T follicular helper cell (primary cell): ENCODE measurements at regions not wholly inside any gene's neighbourhood (a gene's known extent, or its start where the extent isn't known, plus 50 kb on each side); places are given as distances from the start of the nearest gene placed in this dataset.

ENCODE experiments used
- DNase-seq: peaks from one replicate; pipeline ENCODE4 v3.0.0-alpha.2; 2020; ENCODE audit warnings: low read depth

- no peak for DNase-seq
Measured at GRCh38 chr7:21029006-21029405, 242.3 kb upstream of the SP8 start.

- no peak for DNase-seq
Measured at GRCh38 chr7:21030237-21030871, 243.7 kb upstream of the SP8 start.

GRCh38 chr7:21041252-21041651 is 254.6 kb upstream of the SP8 start:
- no peak for DNase-seq

GRCh38 chr7:21041666-21042065 is 255.0 kb upstream of the SP8 start:
- DNase-seq, result no peak

GRCh38 chr7:21044384-21044783 is 257.7 kb upstream of the SP8 start:
- DNase-seq, result no peak

GRCh38 chr7:21044913-21045568 is 258.4 kb upstream of the SP8 start:
- no peak for DNase-seq

- DNase-seq, result no peak
Measured at GRCh38 chr7:21051865-21052264, 265.2 kb upstream of the SP8 start.

- no peak for DNase-seq
Measured at GRCh38 chr7:21054427-21055112, 267.9 kb upstream of the SP8 start.

- DNase-seq, result no peak
Measured at GRCh38 chr7:21059069-21059468, 272.4 kb upstream of the SP8 start.

GRCh38 chr7:21063106-21063505 is 276.4 kb upstream of the SP8 start:
- DNase-seq, result no peak

- no peak for DNase-seq
Measured at GRCh38 chr7:21064698-21065648, 278.3 kb upstream of the SP8 start.

GRCh38 chr7:21066221-21066620 is 279.5 kb upstream of the SP8 start:
- DNase-seq, result no peak

- DNase-seq, result no peak
Measured at GRCh38 chr7:21067216-21067615, 280.5 kb upstream of the SP8 start.

GRCh38 chr7:21070571-21071090 is 283.9 kb upstream of the SP8 start:
- DNase-seq, result no peak

GRCh38 chr7:21071561-21072501 is 285.1 kb upstream of the SP8 start:
- no peak for DNase-seq

GRCh38 chr7:21076054-21076453 is 289.4 kb upstream of the SP8 start:
- DNase-seq, result no peak

GRCh38 chr7:21076574-21076973 is 289.9 kb upstream of the SP8 start:
- DNase-seq, result no peak

GRCh38 chr7:21077602-21078001 is 290.9 kb upstream of the SP8 start:
- no peak for DNase-seq

GRCh38 chr7:21084286-21084685 is 297.6 kb upstream of the SP8 start:
- DNase-seq, result no peak

GRCh38 chr7:21086688-21087087 is 300.0 kb upstream of the SP8 start:
- no peak for DNase-seq

GRCh38 chr7:21089653-21090052 is 303.0 kb upstream of the SP8 start:
- no peak for DNase-seq
